Cardiac muscle cell (in vitro differentiated cells and primary cell): ENCODE measurements at regions not wholly inside any gene's neighbourhood (a gene's known extent, or its start where the extent isn't known, plus 50 kb on each side); places are given as distances from the start of the nearest gene placed in this dataset.

Experiments used
- DNase-seq, 2 donors: peaks; one replicate each; pipeline versions ENCODE4 v3.0.0 to v3.0.0-alpha.2; 2010 to 2017; ENCODE audit warnings: low read depth in 1 of 2, low spot score in 1 of 2
- H3K27ac ChIP-seq: fragments of 200-600 bp; sonication (generic); 2 replicates; pipeline ENCODE4 v1.5.1; 2016
- H3K27me3 ChIP-seq: fragments of 200-600 bp; sonication (generic); 2 replicates; pipeline ENCODE4 v1.6.0; 2016; ENCODE audit warnings: control low read depth
- H3K36me3 ChIP-seq: fragments of 200-600 bp; sonication (generic); 2 replicates; pipeline ENCODE4 v1.5.1; 2016; ENCODE audit warnings: control low read depth
- H3K4me1 ChIP-seq: fragments of 200-600 bp; sonication (generic); 2 replicates; pipeline ENCODE4 v1.8.1; 2017; ENCODE audit warnings: low read depth, mild to moderate bottlenecking, mixed run types
- H3K4me3 ChIP-seq: fragments of 200-600 bp; sonication (generic); 2 replicates; pipeline ENCODE4 v1.5.1; 2016; ENCODE audit warnings: mild to moderate bottlenecking
- H3K9me3 ChIP-seq: fragments of 200-600 bp; sonication (generic); 2 replicates; pipeline ENCODE4 v1.5.1; 2017; ENCODE audit warnings: low read depth, mild to moderate bottlenecking, control low read depth
- CTCF ChIP-seq: IDR thresholded peaks from 2 replicates; pipeline ENCODE4 v1.5.1; 2012; ENCODE audit warnings: low read depth, mild to moderate bottlenecking, low read length

- H3K36me3 ChIP-seq: no peaks in the 10 kb centered on the region
- no peak overlapping the region for H3K4me3 ChIP-seq
- H3K9me3 ChIP-seq: no peaks in the 10 kb centered on the region
- H3K27ac ChIP-seq: no peak overlapping the region
- DNase-seq: no peak
- no peaks in the 10 kb centered on the region for H3K4me1 ChIP-seq
- TF ChIP-seq CTCF: no peak
- no peaks in the 10 kb centered on the region for H3K27me3 ChIP-seq
Observed at GRCh38 chr13:54573186-54573585, 1544.6 kb downstream of the OLFM4 start.

- DNase-seq: no peak
- Histone ChIP-seq H3K27ac (no peak overlapping the region), H3K4me3 (no peak overlapping the region), H3K4me1 (no peaks in the 10 kb centered on the region), H3K9me3 (no peaks in the 10 kb centered on the region), H3K27me3 (no peaks in the 10 kb centered on the region), H3K36me3 (no peaks in the 10 kb centered on the region)
- no peak for TF ChIP-seq CTCF
Observed at GRCh38 chr13:54574791-54575190, 1546.2 kb downstream of the OLFM4 start.

GRCh38 chr13:54591540-54591939, 1562.9 kb downstream of the OLFM4 start:
- Histone ChIP-seq H3K9me3 (no peaks in the 10 kb centered on the region), H3K27me3 (no peaks in the 10 kb centered on the region), H3K36me3 (no peaks in the 10 kb centered on the region), H3K27ac (no peak overlapping the region), H3K4me3 (no peak overlapping the region), H3K4me1 (no peaks in the 10 kb centered on the region)
- no peak for TF ChIP-seq CTCF
- DNase-seq: no peak

GRCh38 chr13:54592201-54592600, 1563.6 kb downstream of the OLFM4 start:
- no peaks in the 10 kb centered on the region for H3K36me3 ChIP-seq
- TF ChIP-seq CTCF: no peak
- no peak overlapping the region for H3K4me3 ChIP-seq
- H3K27ac ChIP-seq: no peak overlapping the region
- no peaks in the 10 kb centered on the region for H3K9me3 ChIP-seq
- no peaks in the 10 kb centered on the region for H3K4me1 ChIP-seq
- no peaks in the 10 kb centered on the region for H3K27me3 ChIP-seq
- no peak for DNase-seq

- TF ChIP-seq CTCF: no peak
- Histone ChIP-seq H3K9me3 (no peaks in the 10 kb centered on the region), H3K27me3 (no peaks in the 10 kb centered on the region), H3K27ac (no peak overlapping the region), H3K4me3 (no peak overlapping the region), H3K4me1 (no peaks in the 10 kb centered on the region), H3K36me3 (no peaks in the 10 kb centered on the region)
- no peak for DNase-seq
Observed at GRCh38 chr13:54593504-54593903, 1564.9 kb downstream of the OLFM4 start.

- Histone ChIP-seq H3K9me3 (no peaks in the 10 kb centered on the region), H3K27me3 (no peaks in the 10 kb centered on the region), H3K4me1 (no peaks in the 10 kb centered on the region), H3K4me3 (no peak overlapping the region), H3K36me3 (no peaks in the 10 kb centered on the region), H3K27ac (no peak overlapping the region)
- no peak for TF ChIP-seq CTCF
- DNase-seq: no peak
Observed at GRCh38 chr13:54597540-54598088, 1569.0 kb downstream of the OLFM4 start.
